ENCODE measurements at regions not wholly inside any gene's neighbourhood (a gene's known extent, or its start where the extent isn't known, plus 50 kb on each side); places are given as distances from the start of the nearest gene placed in this dataset.

GRCh38 chr18:46346896-46347630, 242.9 kb downstream of the HAUS1 start:
- H3K4me3 ChIP-seq (replicated peaks in 1 of 3; ENCODE audit: insufficient read depth in 1 of 3, low read depth in 1 of 3, low read length in 3 of 3): no peak overlapping the region
- H4K20me1 ChIP-seq (replicated peaks; ENCODE audit: control insufficient read depth, extremely low read depth, insufficient read depth, low read length): no peaks in the 10 kb centered on the region
- H3K79me2 ChIP-seq (ENCODE audit: control insufficient read depth, insufficient read depth, low read length): no peaks in the 10 kb centered on the region
- H3K36me3 ChIP-seq (ENCODE audit: control insufficient read depth in 2 of 2, extremely low read depth in 1 of 2, insufficient read depth in 2 of 2, low read length in 2 of 2): no peaks in the 10 kb centered on the region
- DNase-seq (ENCODE audit: low read depth, low spot score) (no peak), FAIRE-seq (no peak)
- H3K9ac ChIP-seq (replicated peaks; ENCODE audit: extremely low read depth, insufficient read depth, low read length): no peak overlapping the region
- no TSS peak for BruUV-seq (replicated peaks)
- H3K4me2 ChIP-seq (ENCODE audit: insufficient read depth, low read length): no peak overlapping the region
- CTCF ChIA-PET: no interaction called here
- no peaks in the 10 kb centered on the region for H3K27me3 ChIP-seq (ENCODE audit: control insufficient read depth in 2 of 2, insufficient read depth in 2 of 2, low read length in 2 of 2)
- dilution Hi-C loops (cut with MboI; ENCODE audit: extremely low pct_ligation_motif_present, low sequenced_read_pairs): no loop called here
- H3K4me1 ChIP-seq (ENCODE audit: control insufficient read depth, extremely low read depth, insufficient read depth, low read length): no peaks in the 10 kb centered on the region
- POLR2A ChIA-PET: no interaction called here
- no peaks in the 10 kb centered on the region for H3K9me3 ChIP-seq (replicated peaks; ENCODE audit: control insufficient read depth, insufficient read depth, low read length)
- no peak overlapping the region for H2AFZ ChIP-seq (ENCODE audit: low read depth, low read length)
- H3K9me1 ChIP-seq (replicated peaks; ENCODE audit: control insufficient read depth, extremely low read depth, insufficient read depth, low read length): no peaks in the 10 kb centered on the region
- intact Hi-C loops (cut with micrococcal nuclease): no loop called here
- TF ChIP-seq EZH2 (IDR thresholded peaks at IDR 0.05; ENCODE audit: borderline replicate concordance, low read depth, low read length, severe bottlenecking) (no peak), MYC (IDR thresholded peaks at IDR 0.05; ENCODE audit: low read depth, low read length) (no peak), POLR2AphosphoS5 (IDR thresholded peaks at IDR 0.05; ENCODE audit: insufficient read depth, low read depth, low read length) (no peak), POLR2A (IDR thresholded peaks at IDR 0.05; ENCODE audit: low read depth, low read length) (no peak), FOS (IDR thresholded peaks at IDR 0.05; ENCODE audit: borderline replicate concordance, insufficient read depth, low read length) (no peak), JUN (IDR thresholded peaks at IDR 0.05; ENCODE audit: borderline replicate concordance, insufficient read depth, insufficient read length, low read depth) (no peak), GATA2 (IDR thresholded peaks at IDR 0.05; ENCODE audit: insufficient read depth, insufficient read length, low read depth, low read length) (no peak)
- TF ChIP-seq, protein P1, sequence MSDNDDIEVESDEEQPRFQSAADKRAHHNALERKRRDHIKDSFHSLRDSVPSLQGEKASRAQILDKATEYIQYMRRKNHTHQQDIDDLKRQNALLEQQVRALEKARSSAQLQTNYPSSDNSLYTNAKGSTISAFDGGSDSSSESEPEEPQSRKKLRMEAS (IDR thresholded peaks at IDR 0.05; ENCODE audit: insufficient read depth, insufficient read length): no peak
- TF ChIP-seq, protein P2, sequence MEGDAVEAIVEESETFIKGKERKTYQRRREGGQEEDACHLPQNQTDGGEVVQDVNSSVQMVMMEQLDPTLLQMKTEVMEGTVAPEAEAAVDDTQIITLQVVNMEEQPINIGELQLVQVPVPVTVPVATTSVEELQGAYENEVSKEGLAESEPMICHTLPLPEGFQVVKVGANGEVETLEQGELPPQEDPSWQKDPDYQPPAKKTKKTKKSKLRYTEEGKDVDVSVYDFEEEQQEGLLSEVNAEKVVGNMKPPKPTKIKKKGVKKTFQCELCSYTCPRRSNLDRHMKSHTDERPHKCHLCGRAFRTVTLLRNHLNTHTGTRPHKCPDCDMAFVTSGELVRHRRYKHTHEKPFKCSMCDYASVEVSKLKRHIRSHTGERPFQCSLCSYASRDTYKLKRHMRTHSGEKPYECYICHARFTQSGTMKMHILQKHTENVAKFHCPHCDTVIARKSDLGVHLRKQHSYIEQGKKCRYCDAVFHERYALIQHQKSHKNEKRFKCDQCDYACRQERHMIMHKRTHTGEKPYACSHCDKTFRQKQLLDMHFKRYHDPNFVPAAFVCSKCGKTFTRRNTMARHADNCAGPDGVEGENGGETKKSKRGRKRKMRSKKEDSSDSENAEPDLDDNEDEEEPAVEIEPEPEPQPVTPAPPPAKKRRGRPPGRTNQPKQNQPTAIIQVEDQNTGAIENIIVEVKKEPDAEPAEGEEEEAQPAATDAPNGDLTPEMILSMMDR (IDR thresholded peaks at IDR 0.05; ENCODE audit: extremely low read depth in 1 of 2, insufficient read depth in 1 of 2, low read depth in 1 of 2, low read length in 2 of 2): no peak
- H3K27ac ChIP-seq (ENCODE audit: insufficient read depth, low read depth, low read length): no peak overlapping the region
